WI38 (cell line): ENCODE measurements at regions not wholly inside any gene's neighbourhood (a gene's known extent, or its start where the extent isn't known, plus 50 kb on each side); places are given as distances from the start of the nearest gene placed in this dataset.

Experiments
- H3K4me3 ChIP-seq: 2 replicates; pipeline ENCODE4 v1.5.1; 2011; ENCODE audit warnings: low read depth, mild to moderate bottlenecking, control low read depth, low read length
- TF ChIP-seq, protein P1 (sequence below): IDR thresholded peaks from 2 replicates; pipeline ENCODE4 v1.5.1; 2012; ENCODE audit warnings: low read depth, mild to moderate bottlenecking, control low read depth, low read length

DNA sequence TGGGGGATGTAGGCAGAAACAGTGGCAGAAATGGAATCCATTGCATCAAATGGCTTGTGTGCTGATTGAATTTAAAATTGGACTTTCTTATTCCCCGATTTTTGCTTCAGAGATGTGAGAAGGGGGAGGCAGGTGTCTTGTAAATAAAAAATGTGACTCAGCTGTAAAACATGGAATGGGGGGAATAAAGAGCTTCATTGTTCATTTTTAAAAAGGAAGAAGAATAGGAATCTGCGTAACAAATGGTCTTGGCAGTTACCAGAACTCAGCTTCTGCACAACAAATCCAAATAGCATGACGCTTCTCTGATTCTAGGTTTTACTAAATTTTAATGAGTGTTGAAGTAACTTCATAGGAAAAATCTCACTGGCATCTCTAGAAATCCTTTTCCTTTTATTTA lies 323.9 kb upstream of the GBE1 start:
- TF ChIP-seq, protein P1, sequence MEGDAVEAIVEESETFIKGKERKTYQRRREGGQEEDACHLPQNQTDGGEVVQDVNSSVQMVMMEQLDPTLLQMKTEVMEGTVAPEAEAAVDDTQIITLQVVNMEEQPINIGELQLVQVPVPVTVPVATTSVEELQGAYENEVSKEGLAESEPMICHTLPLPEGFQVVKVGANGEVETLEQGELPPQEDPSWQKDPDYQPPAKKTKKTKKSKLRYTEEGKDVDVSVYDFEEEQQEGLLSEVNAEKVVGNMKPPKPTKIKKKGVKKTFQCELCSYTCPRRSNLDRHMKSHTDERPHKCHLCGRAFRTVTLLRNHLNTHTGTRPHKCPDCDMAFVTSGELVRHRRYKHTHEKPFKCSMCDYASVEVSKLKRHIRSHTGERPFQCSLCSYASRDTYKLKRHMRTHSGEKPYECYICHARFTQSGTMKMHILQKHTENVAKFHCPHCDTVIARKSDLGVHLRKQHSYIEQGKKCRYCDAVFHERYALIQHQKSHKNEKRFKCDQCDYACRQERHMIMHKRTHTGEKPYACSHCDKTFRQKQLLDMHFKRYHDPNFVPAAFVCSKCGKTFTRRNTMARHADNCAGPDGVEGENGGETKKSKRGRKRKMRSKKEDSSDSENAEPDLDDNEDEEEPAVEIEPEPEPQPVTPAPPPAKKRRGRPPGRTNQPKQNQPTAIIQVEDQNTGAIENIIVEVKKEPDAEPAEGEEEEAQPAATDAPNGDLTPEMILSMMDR = no peak

DNA sequence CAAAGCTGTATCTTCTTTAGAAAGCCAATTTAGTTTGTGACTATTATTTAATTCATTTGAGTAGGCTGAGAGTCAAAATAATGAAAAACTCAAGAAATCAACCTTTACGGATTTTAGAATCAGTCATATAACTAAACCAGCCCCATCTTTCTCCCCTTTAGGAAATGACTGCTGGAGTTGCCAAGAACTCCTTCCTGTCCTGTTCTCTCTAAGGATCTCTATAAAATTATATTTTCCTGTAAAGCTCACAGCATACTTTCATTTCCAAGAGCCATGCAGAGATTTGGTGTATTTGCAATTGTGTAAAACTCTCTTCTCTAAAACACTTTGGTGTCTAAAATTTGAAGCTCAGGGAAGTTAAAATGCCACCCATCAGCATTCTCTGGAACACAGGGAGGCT lies 323.4 kb upstream of the GBE1 start:
- H3K4me3 ChIP-seq = no peak overlapping the region
- TF ChIP-seq, protein P1 = no peak

More for the DNA sequence above, 323.9 kb upstream of the GBE1 start:
- no peak overlapping the region for H3K4me3 ChIP-seq

- no peak overlapping the region for H3K4me3 ChIP-seq
- TF ChIP-seq, protein P1 = no peak
Observed at GRCh38 chr3:82082796-82083195, 321.4 kb upstream of the GBE1 start.

GRCh38 chr3:82081351-82081750 lies 319.9 kb upstream of the GBE1 start:
- TF ChIP-seq, protein P1 = no peak
- no peak overlapping the region for H3K4me3 ChIP-seq

DNA sequence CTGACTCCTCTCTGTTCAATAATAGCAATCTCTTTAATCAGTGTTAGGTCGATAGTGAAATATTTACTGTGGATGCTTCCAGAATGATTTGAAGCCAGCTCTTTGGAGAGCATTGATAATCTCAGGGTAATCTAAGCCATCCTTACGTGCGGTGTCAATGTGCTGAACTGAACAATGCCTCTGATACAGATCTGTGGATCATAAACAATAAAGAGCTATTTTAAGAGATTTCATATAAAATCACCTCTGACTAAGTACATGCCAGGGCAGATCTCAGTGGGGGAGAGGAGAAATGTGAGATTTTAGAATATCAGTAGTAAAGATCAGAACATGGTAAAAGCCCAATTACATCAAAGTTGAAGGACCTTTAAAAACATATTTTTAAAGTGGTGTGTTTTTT lies 319.3 kb upstream of the GBE1 start:
- TF ChIP-seq, protein P1 = no peak
- H3K4me3 ChIP-seq = no peak overlapping the region

DNA sequence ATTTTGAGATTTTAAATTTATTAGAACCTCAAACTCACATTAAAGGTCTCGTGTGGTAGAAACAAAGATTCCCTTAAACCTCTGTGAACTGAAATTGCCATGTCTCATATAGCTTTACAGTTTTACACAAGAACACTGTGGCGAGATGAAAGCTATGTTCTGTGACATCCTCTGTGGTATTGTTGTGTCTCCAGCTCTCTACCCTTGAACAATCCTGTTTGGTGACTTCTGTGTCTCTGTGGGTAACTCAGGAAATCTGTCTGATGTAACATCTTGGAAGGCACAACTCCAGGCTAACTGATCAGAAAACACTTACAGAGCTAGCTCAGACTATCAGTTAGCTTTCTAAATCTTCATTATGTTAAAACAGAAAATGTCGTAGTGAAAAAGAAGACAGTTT lies 318.8 kb upstream of the GBE1 start:
- no peak overlapping the region for H3K4me3 ChIP-seq
- TF ChIP-seq, protein P1 = no peak

DNA sequence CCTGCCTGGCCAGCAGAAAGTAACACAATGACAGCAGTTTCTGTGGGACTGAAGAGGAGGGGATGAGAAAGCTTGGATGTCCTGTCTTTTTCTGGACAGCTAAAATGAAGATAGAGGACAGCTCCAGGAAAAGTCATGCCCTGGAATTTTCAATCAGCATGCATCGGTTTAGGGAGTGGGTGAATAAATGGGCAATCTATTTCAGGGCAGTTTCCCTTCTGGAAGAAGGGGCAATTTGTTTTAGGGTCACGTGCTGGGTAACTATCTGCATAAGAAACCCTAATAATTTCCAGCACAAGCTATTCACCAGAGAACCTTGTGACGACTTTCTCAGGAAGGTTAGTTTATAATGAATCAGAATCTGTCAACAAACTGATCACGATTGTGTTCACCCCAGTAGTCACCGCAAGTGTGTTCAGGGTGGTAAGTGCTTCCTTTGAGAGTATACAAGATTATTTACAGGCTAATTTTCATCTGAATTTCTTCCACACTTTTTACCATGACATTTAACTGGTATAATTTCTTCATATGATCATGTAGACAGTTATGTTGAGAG lies 318.0 kb upstream of the GBE1 start:
- H3K4me3 ChIP-seq = no peak overlapping the region
- TF ChIP-seq, protein P1 = no peak
